H9 (cell line): ENCODE measurements at regions not wholly inside any gene's neighbourhood (a gene's known extent, or its start where the extent isn't known, plus 50 kb on each side); places are given as distances from the start of the nearest gene placed in this dataset.

Experiments
- DNase-seq: peaks from one replicate; pipeline ENCODE4 v3.0.0-alpha.2; 2017
- H2AFZ ChIP-seq: one replicate; pipeline ENCODE4 v1.6.1; 2013; ENCODE audit warnings: mild to moderate bottlenecking, low read length, control low read depth, moderate library complexity
- H2AK5ac ChIP-seq: 2 replicates; pipeline ENCODE4 v1.6.1; 2013; ENCODE audit warnings: low read length, control low read depth, mixed read lengths; ENCODE audit not compliant: insufficient read length
- H2BK120ac ChIP-seq: one replicate; pipeline ENCODE4 v1.6.1; 2013; ENCODE audit warnings: low read depth, mild to moderate bottlenecking, low read length, control low read depth, inconsistent platforms; ENCODE audit not compliant: poor library complexity, severe bottlenecking
- H2BK12ac ChIP-seq: 2 replicates; pipeline ENCODE4 v1.6.1; 2013; ENCODE audit warnings: low read length, control low read depth, mixed read lengths, low read depth; ENCODE audit not compliant: insufficient read length
- H2BK15ac ChIP-seq: 2 replicates; pipeline ENCODE4 v1.6.1; 2013; ENCODE audit warnings: low read depth, low read length, control low read depth
- H2BK20ac ChIP-seq: one replicate; pipeline ENCODE4 v1.6.1; 2013; ENCODE audit warnings: low read depth, mild to moderate bottlenecking, low read length, control low read depth, inconsistent platforms; ENCODE audit not compliant: poor library complexity, severe bottlenecking
- H2BK5ac ChIP-seq: 2 replicates; pipeline ENCODE4 v1.6.1; 2013; ENCODE audit warnings: low read length, control low read depth, mixed read lengths; ENCODE audit not compliant: insufficient read length
- H3K14ac ChIP-seq: 2 replicates; pipeline ENCODE4 v1.6.1; 2013; ENCODE audit warnings: low read length, control low read depth; ENCODE audit not compliant: insufficient read depth
- H3K18ac ChIP-seq: 2 replicates; pipeline ENCODE4 v1.6.1; 2013; ENCODE audit warnings: low read depth, mild to moderate bottlenecking, mixed read lengths, low read length, control low read depth; ENCODE audit not compliant: insufficient read length
- H3K23ac ChIP-seq: 2 replicates; pipeline ENCODE4 v1.6.1; 2013; ENCODE audit warnings: low read length, control low read depth, mixed read lengths, low read depth; ENCODE audit not compliant: insufficient read length
- H3K23me2 ChIP-seq: 2 replicates; pipeline ENCODE4 v1.6.1; 2013; ENCODE audit warnings: low read depth, mild to moderate bottlenecking, mixed read lengths, low read length, control low read depth; ENCODE audit not compliant: insufficient read length, poor library complexity, severe bottlenecking
- H3K27ac ChIP-seq: 2 replicates; pipeline ENCODE4 v1.5.1; 2013; ENCODE audit warnings: low read length, control low read depth, mixed read lengths, low read depth; ENCODE audit not compliant: insufficient read length
- H3K27me3 ChIP-seq: 2 replicates; pipeline ENCODE4 v1.6.1; 2013; ENCODE audit warnings: low read length, control low read depth, inconsistent platforms; ENCODE audit not compliant: insufficient read depth
- H3K4ac ChIP-seq: 2 replicates; pipeline ENCODE4 v1.6.1; 2013; ENCODE audit warnings: low read depth, mild to moderate bottlenecking, control low read depth, inconsistent platforms, low read length, moderate library complexity
- H3K4me1 ChIP-seq: 2 replicates; pipeline ENCODE4 v1.6.1; 2013; ENCODE audit warnings: low read length, control low read depth, inconsistent platforms; ENCODE audit not compliant: insufficient read depth
- H3K4me2 ChIP-seq: 2 replicates; pipeline ENCODE4 v1.6.1; 2013; ENCODE audit warnings: low read length, control low read depth, mixed read lengths; ENCODE audit not compliant: insufficient read length, insufficient read depth
- H3K56ac ChIP-seq: 2 replicates; pipeline ENCODE4 v1.6.1; 2013; ENCODE audit warnings: low read depth, mild to moderate bottlenecking, mixed read lengths, low read length, control low read depth; ENCODE audit not compliant: insufficient read length
- H3K79me1 ChIP-seq: 2 replicates; pipeline ENCODE4 v1.6.1; 2013; ENCODE audit warnings: low read depth, mild to moderate bottlenecking, moderate library complexity, low read length, control low read depth, inconsistent platforms; ENCODE audit not compliant: insufficient read depth, poor library complexity, severe bottlenecking
- H3K79me2 ChIP-seq: 2 replicates; pipeline ENCODE4 v1.6.1; 2013; ENCODE audit warnings: low read length, control low read depth, inconsistent platforms; ENCODE audit not compliant: insufficient read depth
- H3K9ac ChIP-seq: 2 replicates; pipeline ENCODE4 v1.6.1; 2013; ENCODE audit warnings: low read length, control low read depth, mixed read lengths; ENCODE audit not compliant: insufficient read length; ENCODE audit errors: extremely low read depth
- H3K9me3 ChIP-seq: one replicate; pipeline ENCODE4 v1.6.1; 2013; ENCODE audit warnings: low read depth, low read length, inconsistent platforms; ENCODE audit not compliant: control insufficient read depth
- H3T11ph ChIP-seq: one replicate; pipeline ENCODE4 v1.6.1; 2013; ENCODE audit warnings: mild to moderate bottlenecking, low read length, control low read depth, inconsistent platforms
- H4K20me1 ChIP-seq: one replicate; pipeline ENCODE4 v1.6.1; 2013; ENCODE audit not compliant: control insufficient read depth, insufficient read length, insufficient read depth
- H4K5ac ChIP-seq: 2 replicates; pipeline ENCODE4 v1.6.1; 2013; ENCODE audit warnings: low read depth, mild to moderate bottlenecking, mixed read lengths, low read length, control low read depth; ENCODE audit not compliant: insufficient read length
- H4K8ac ChIP-seq: replicated peaks from 2 replicates; pipeline ENCODE4 v1.6.1; 2013; ENCODE audit warnings: low read length, control low read depth, mixed read lengths, low read depth; ENCODE audit not compliant: insufficient read length
- H4K91ac ChIP-seq: 2 replicates; pipeline ENCODE4 v1.6.1; 2013; ENCODE audit warnings: low read depth, mild to moderate bottlenecking, moderate library complexity, mixed read lengths, low read length, control low read depth; ENCODE audit not compliant: insufficient read length
- H3K27ac Mint-ChIP-seq, 3 experiments: 2 replicates in 2 of 3; 3 replicates in 1 of 3; pipeline ENCODE4 v1.8.0; 2020 to 2021; ENCODE audit warnings: mixed read lengths in 3 of 3, mild to moderate bottlenecking in 1 of 3, moderate library complexity in 1 of 3
- H3K27me3 Mint-ChIP-seq: 2 replicates; pipeline ENCODE4 v1.8.0; 2021; ENCODE audit warnings: low read depth, mild to moderate bottlenecking, moderate library complexity, mixed read lengths
- H3K36me3 Mint-ChIP-seq, 3 experiments: 2 replicates in 2 of 3; 3 replicates in 1 of 3; pipeline ENCODE4 v1.8.0; 2020 to 2021; ENCODE audit warnings: low read depth in 3 of 3, mixed read lengths in 3 of 3; ENCODE audit not compliant: insufficient read depth in 1 of 3
- H3K4me1 Mint-ChIP-seq, 2 experiments: 2 replicates each; pipeline ENCODE4 v1.8.0; 2020; ENCODE audit warnings: mixed read lengths in 2 of 2
- H3K4me3 Mint-ChIP-seq, 2 experiments: 2 replicates in 1 of 2; 3 replicates in 1 of 2; pipeline ENCODE4 v1.8.0; 2020 to 2021; ENCODE audit warnings: mild to moderate bottlenecking in 2 of 2, mixed read lengths in 2 of 2, moderate library complexity in 1 of 2
- H3K9me3 Mint-ChIP-seq, 2 experiments: 2 replicates in 1 of 2; 3 replicates in 1 of 2; pipeline ENCODE4 v1.8.0; 2020; ENCODE audit warnings: mild to moderate bottlenecking in 2 of 2, mixed read lengths in 2 of 2, moderate library complexity in 1 of 2
- CTCF ChIP-seq: fragments of 200-600 bp; sonication (generic); conservative IDR thresholded peaks from 3 replicates; pipeline ENCODE4 v1.8.0; 2021; ENCODE audit warnings: antibody characterized with exemption, mild to moderate bottlenecking
- WGBS: extraction: QIAGEN DNeasy Blood & Tissue Kit; methylation state at CpG from one replicate; pipeline ENCODE4 v1.1.7; 2013; ENCODE audit warnings: missing lambda C conversion rate, low lambda C conversion rate, mixed read lengths; ENCODE audit not compliant: insufficient read length; ENCODE audit errors: extremely low coverage; 5-methylcytosine and 5-hydroxymethylcytosine counted together

- Histone ChIP-seq H2AFZ (no peak overlapping the region), H4K5ac (no peak overlapping the region), H3K9ac (no peak overlapping the region), H3K14ac (no peak overlapping the region), H2BK20ac (no peak overlapping the region), H4K91ac (no peak overlapping the region), H3K79me2 (no peaks in the 10 kb centered on the region), H4K8ac (no peak overlapping the region), H3K4ac (no peak overlapping the region), H3K4me2 (no peak overlapping the region), H4K20me1 (no peaks in the 10 kb centered on the region), H2BK120ac (no peak overlapping the region), H2BK15ac (no peak overlapping the region), H3K27me3 (no peaks in the 10 kb centered on the region), H3K18ac (no peak overlapping the region), H3K27ac (no peak overlapping the region), H3K79me1 (no peaks in the 10 kb centered on the region), H3K56ac (no peak overlapping the region), H2AK5ac (no peak overlapping the region), H3K23me2 (no peaks in the 10 kb centered on the region), H3K9me3 (no peaks in the 10 kb centered on the region), H2BK5ac (no peak overlapping the region), H3K23ac (no peak overlapping the region), H3T11ph (no peak overlapping the region), H3K4me1 (no peaks in the 10 kb centered on the region), H2BK12ac (no peak overlapping the region)
- peaks cover 0 to 3% of the 10 kb centered on the region in 2 experiments; a peak in 1 of 4 replicates for H3K4me1 Mint-ChIP-seq
- no peaks in the 10 kb centered on the region for H3K27me3 Mint-ChIP-seq
- WGBS = no CpG with 5 or more reads among the region's 2 CpGs
- H3K4me3 Mint-ChIP-seq = no peak overlapping the region
- no peak for TF ChIP-seq CTCF
- H3K9me3 Mint-ChIP-seq = no peaks in the 10 kb centered on the region; a peak in 1 of 5 replicates
- peaks cover 0 to under 1% (median 0%) of the 10 kb centered on the region in 3 experiments; a peak in 2 of 7 replicates for H3K36me3 Mint-ChIP-seq
- no peak overlapping the region for H3K27ac Mint-ChIP-seq
- DNase-seq = no peak
Measured at GRCh38 chr9:2479056-2479565, 142.5 kb upstream of the VLDLR start.
